ENCODE measurements at regions not wholly inside any gene's neighbourhood (a gene's known extent, or its start where the extent isn't known, plus 50 kb on each side); places are given as distances from the start of the nearest gene placed in this dataset.

DNA sequence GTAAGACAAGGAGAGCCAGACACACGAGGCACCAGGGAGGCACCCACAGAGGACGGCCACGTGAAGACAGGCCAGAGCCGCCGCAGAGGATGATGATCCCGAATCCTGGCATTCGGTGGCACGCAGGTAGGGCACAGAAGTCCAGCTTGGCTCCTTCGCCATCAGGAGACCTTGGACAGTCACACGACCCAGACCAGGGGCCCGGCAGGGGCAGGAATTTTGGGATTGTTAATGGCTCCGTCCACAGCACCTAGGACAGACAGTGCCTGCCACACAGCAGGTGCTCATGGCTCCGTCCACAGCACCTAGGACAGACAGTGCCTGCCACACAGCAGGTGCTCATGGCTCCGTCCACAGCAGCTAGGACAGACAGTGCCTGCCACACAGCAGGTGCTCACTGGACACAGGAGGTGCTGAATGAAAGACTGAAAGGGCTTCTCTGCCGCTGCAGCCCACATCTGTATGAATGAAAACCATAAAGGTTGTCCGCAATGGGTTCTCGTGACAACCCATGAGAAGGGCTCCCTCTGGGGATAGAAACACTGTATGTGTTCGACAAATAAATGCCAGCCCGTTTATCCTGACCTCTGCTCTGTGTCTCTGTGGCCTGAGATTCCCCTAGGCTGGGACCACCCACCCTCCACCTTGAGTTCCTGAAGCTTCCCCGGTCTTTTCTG lies 341.6 kb downstream of the CTTN start:
- peaks cover 3% of the 10 kb centered on the region for H3K27me3 Mint-ChIP-seq

DNA sequence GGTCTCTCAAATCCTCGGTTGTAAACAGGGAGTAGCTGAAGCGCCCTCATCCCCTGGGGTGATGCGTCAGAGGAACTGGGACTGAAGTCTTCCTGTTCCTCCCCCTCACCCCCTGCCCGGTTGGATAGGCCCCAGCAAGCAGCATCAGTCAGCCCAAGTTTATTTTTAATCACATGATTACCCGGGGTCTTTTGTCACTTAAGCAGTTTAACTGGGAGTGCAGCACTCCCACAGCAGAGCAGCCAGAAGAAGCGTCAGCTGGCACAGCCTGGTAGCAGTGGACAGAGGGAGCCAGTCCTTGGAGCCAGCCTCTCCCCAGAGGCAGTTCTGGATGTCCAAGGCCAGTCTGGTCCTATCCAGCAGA lies 342.1 kb downstream of the CTTN start:
- H3K36me3 Mint-ChIP-seq (ENCODE audit: insufficient read depth) = no peaks in the 10 kb centered on the region
- H3K27me3 Mint-ChIP-seq = peaks cover 3% of the 10 kb centered on the region
- no peak for DNase-seq (ENCODE audit: low spot score, unreplicated experiment)
- no peak overlapping the region for H3K27ac Mint-ChIP-seq
- H3K4me1 Mint-ChIP-seq (ENCODE audit: low read depth) = peaks cover 15% of the 10 kb centered on the region
- no peaks in the 10 kb centered on the region for H3K9me3 Mint-ChIP-seq (ENCODE audit: low read depth)
- TF ChIP-seq, protein P1, sequence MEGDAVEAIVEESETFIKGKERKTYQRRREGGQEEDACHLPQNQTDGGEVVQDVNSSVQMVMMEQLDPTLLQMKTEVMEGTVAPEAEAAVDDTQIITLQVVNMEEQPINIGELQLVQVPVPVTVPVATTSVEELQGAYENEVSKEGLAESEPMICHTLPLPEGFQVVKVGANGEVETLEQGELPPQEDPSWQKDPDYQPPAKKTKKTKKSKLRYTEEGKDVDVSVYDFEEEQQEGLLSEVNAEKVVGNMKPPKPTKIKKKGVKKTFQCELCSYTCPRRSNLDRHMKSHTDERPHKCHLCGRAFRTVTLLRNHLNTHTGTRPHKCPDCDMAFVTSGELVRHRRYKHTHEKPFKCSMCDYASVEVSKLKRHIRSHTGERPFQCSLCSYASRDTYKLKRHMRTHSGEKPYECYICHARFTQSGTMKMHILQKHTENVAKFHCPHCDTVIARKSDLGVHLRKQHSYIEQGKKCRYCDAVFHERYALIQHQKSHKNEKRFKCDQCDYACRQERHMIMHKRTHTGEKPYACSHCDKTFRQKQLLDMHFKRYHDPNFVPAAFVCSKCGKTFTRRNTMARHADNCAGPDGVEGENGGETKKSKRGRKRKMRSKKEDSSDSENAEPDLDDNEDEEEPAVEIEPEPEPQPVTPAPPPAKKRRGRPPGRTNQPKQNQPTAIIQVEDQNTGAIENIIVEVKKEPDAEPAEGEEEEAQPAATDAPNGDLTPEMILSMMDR (IDR thresholded peaks at IDR 0.05; ENCODE audit: unreplicated experiment) = no peak
- H3K4me3 Mint-ChIP-seq (ENCODE audit: low read depth) = no peak overlapping the region

More for the DNA sequence above, 341.6 kb downstream of the CTTN start:
- TF ChIP-seq, protein P1 (IDR thresholded peaks at IDR 0.05; ENCODE audit: unreplicated experiment) = no peak
- peaks cover 15% of the 10 kb centered on the region for H3K4me1 Mint-ChIP-seq (ENCODE audit: low read depth)
- H3K4me3 Mint-ChIP-seq (ENCODE audit: low read depth) = no peak overlapping the region
- H3K9me3 Mint-ChIP-seq (ENCODE audit: low read depth) = no peaks in the 10 kb centered on the region
- no peak for DNase-seq (ENCODE audit: low spot score, unreplicated experiment)
- H3K27ac Mint-ChIP-seq = no peak overlapping the region
- H3K36me3 Mint-ChIP-seq (ENCODE audit: insufficient read depth) = no peaks in the 10 kb centered on the region

DNA sequence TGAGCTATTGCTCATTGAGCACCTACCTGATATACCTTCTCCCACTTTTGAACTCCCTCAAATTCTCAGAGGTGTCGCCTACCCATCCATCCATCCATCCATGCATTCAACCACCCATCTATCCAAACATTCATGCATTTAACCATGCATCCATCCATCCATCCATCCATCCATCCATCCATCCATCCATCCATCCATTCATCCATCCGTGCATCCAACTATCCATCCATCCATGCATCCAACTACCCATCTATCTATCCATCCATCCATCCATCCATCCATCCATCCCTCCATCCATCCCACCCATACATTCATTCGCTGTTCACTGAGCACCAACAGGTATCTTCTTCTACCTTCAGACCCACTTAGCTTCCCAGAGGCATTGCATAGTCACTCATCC lies 342.8 kb downstream of the CTTN start:
- no peak for DNase-seq (ENCODE audit: low spot score, unreplicated experiment)
- TF ChIP-seq, protein P1 (IDR thresholded peaks at IDR 0.05; ENCODE audit: unreplicated experiment) = no peak
- Mint-ChIP-seq H3K4me1 (ENCODE audit: low read depth) (peaks cover 15% of the 10 kb centered on the region), H3K27me3 (peaks cover 3% of the 10 kb centered on the region), H3K9me3 (ENCODE audit: low read depth) (no peaks in the 10 kb centered on the region), H3K4me3 (ENCODE audit: low read depth) (no peak overlapping the region), H3K27ac (no peak overlapping the region), H3K36me3 (ENCODE audit: insufficient read depth) (no peaks in the 10 kb centered on the region)

DNA sequence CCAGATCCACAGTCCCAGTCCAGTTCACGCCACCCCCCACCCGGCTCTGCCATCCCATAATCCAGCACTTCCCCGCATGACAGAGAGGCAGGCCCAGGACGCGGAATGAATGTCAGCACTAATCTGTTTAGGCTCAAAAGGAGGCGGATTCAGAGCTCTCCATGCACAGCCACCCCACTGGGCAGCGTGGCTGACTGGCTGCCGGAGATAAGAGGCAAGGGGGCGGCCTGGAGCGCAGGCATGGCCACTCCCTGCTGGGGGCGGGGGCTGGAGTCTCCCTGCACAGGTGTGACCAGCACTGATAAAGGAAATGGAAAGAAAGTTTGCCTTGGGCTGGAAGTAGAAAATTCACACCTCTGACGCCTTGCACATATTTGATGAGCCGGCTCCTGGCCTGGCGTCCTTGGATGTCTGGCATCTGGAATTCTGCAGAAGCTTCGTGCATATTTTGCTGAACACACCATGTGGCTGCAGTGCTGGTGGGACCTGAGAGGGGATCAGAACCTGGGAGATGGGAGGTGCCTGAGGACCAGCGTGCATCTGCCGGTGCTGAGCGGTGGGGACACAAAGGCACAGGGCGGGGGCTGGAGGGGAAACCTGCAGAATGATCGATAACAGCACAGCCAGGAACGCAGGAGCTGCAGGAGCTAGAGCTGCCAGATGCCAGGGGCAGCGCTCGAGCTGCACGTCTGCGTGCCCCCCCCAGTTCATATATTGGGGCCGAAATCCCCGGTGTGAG lies 344.4 kb downstream of the CTTN start:
- H3K4me1 Mint-ChIP-seq (ENCODE audit: low read depth) = peaks cover 15% of the 10 kb centered on the region
- no peaks in the 10 kb centered on the region for H3K9me3 Mint-ChIP-seq (ENCODE audit: low read depth)
- H3K4me3 Mint-ChIP-seq (ENCODE audit: low read depth) = peak overlapping the region; percentile 20
- H3K36me3 Mint-ChIP-seq (ENCODE audit: insufficient read depth) = no peaks in the 10 kb centered on the region
- peak overlapping the region; percentile 94 for H3K27ac Mint-ChIP-seq
- TF ChIP-seq, protein P1 (IDR thresholded peaks at IDR 0.05; ENCODE audit: unreplicated experiment) = no peak
- peak; percentile 59 for DNase-seq (ENCODE audit: low spot score, unreplicated experiment)
- peaks cover 3% of the 10 kb centered on the region for H3K27me3 Mint-ChIP-seq

DNA sequence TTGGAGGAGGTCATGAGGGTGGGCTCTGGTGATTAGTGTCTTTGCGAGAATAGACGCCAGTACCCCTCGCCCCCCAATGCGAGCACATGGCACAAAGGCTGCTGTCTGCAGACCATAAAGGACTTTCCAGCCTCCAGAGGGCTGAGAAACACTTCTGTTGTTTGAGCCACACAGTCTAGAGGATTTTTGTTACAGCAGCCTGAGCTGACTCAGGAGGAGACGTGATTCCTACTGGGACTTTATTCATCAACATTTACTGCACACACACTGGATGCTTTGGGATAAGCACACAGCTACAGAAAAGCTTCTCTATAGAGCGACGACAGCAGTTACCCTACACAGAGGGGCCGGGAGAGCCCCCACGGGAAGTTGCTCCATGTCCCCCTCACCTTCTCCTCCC lies 345.0 kb downstream of the CTTN start:
- H3K4me1 Mint-ChIP-seq (ENCODE audit: low read depth) = peaks cover 15% of the 10 kb centered on the region
- H3K9me3 Mint-ChIP-seq (ENCODE audit: low read depth) = no peaks in the 10 kb centered on the region
- peaks cover 3% of the 10 kb centered on the region for H3K27me3 Mint-ChIP-seq
- no peak overlapping the region for H3K27ac Mint-ChIP-seq
- TF ChIP-seq, protein P1 (IDR thresholded peaks at IDR 0.05; ENCODE audit: unreplicated experiment) = no peak
- H3K36me3 Mint-ChIP-seq (ENCODE audit: insufficient read depth) = no peaks in the 10 kb centered on the region
- DNase-seq (ENCODE audit: low spot score, unreplicated experiment) = no peak
- no peak overlapping the region for H3K4me3 Mint-ChIP-seq (ENCODE audit: low read depth)
